Activated T-helper 1 cell treated with Interleukin-2 at 50 U/mL for 16 hours (primary cell): ENCODE measurements at regions not wholly inside any gene's neighbourhood (a gene's known extent, or its start where the extent isn't known, plus 50 kb on each side); places are given as distances from the start of the nearest gene placed in this dataset.

ENCODE experiments used
- DNase-seq: peaks from one replicate; pipeline ENCODE4 v3.0.0-alpha.2; 2020; ENCODE audit warnings: low read depth

DNA sequence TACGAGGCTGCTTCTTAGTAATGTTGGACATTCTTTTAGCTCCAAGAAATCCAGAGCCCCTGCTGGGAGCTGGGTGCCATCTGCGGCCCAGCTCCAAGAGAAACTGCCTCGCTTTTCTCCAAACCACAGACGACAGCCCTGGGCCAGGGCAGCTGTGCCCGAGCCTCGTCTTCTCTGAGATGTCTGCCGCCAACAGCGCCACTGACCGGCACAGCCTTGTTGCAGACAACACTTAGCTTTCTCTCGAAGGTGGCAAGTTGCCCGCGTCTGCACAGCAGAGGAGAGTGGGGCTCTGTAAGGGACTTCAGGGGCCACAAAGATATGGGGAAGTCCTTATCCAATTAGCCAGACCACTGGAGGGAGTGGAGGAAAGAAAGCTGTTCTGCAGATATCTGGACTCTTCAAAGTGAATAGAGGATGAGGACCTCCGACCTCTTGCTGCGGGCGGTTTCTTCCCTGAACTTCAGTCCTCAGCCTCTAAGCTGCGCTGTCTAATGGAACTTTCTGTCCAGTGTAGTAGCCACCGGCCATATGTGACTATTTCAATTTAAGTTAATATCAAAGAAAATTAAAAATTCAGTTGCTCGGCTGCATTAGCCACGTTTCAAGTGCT lies 63.9 kb upstream of the DISP3 start:
- DNase-seq = no peak

DNA sequence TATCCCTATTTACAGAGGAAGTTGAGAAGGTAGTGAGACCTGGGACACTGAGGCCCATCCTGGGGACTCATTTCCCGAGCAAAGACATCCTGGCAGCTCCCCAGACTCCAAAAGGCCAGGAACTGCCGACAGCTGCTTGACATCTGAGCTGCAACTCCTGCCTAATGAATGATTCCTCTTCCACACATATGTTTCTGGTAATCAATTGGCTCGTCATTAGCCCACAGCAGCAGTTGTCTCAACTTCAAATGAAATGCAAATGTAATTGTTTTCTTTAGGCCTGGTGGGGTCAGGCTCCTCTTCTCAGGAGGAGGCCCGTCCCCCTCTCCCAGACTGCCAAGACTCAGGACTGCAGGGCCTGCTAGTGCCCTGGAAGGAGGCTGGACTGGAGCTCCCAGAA lies 61.8 kb upstream of the DISP3 start:
- no peak for DNase-seq

DNA sequence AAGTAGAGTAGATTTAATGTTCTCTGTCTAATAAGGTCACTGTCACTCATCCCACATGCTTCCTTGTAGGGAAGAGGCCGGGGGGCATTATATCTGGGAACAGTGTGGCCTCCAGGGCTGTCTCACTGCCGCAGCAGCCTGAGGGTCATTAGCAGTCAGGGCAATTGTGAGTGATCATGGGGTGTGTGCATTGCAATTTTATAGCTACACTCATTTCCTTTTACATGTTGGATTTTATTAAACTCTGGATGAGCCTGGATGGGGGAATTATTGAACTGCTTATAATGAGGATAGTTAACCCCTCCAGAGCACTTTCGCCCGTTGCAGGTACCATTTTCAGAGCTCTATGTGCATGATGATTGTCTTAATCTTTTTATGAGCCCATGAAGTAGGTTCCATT lies 60.9 kb upstream of the DISP3 start:
- no peak for DNase-seq

DNA sequence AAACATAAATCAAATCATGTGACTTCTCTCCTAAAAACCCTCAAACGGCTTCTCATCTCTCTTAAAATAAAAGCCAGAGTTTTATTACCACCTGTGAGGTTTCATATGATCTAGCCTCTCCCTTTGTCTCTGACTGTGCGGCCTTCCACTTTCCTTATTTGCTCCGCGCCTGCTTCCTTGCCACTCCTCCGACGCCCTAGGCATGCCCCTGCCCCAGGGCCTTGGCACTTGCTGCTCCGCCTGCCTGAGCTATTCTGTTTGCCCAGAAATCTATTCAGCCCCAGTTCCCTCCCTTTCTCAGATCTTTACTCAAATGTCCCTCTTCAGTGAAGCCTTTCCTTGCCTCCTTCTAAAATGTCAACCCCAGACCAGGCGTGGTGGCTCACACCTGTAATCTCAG lies 57.5 kb upstream of the DISP3 start:
- DNase-seq = no peak

DNA sequence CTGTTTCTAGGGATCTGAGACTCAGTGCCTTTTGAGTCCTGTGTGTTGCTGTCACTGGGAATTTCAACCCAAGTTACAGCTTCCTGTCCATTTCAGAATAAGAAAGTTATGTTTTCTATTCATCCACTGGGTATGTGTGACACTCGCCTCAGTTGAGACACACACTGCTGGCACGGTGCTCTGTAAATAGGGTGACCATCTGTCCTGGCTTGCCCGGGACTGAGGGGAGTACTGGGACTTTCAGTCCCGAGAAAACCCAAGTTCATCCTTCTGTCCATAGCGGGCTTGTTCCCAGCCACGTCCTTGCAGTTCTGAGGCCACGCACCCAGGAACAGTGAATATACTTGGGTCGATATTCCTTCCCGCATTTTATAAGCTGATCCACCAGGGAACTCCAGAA lies 56.3 kb upstream of the DISP3 start:
- DNase-seq = no peak

DNA sequence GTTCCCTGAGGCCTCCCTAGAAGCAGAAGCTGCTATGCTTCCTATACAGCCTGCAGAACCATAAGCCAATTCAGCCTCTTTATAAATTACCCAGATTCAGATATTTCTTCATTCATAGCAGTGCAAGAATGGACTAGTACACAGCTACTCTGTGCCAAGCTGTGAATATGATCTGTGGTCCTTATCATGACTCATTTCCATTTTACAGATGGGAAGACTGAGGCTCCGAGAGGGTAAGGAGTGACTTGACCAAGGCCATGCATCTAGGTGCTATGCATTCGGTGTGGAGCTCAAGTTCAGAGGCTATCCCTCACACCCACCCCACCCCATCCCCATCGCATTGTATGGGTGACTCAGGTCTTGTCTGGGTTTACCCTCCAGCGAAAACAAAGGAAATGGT lies 52.3 kb upstream of the DISP3 start:
- DNase-seq = no peak

DNA sequence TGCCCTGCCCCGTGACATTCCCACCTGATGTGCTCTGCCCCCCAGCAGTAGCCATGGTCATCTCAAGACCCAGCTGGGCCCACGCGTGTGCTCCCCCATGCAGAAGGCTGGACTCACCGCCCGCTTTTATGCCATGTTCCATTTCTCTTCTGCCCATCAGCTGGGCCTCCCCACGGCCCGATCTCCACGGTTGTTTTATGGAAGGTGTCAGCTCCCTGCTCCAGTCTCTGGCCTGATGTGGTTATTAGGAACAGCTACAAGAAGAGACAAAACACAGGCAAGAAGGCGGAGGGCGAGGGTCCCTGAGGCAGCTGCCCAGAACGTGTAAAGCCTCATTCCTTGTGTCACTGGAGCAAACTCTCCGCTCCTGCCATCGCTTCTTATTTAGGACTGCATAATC lies 50.2 kb upstream of the DISP3 start:
- DNase-seq = no peak
